NCI-H226 (cell line): ENCODE measurements at regions not wholly inside any gene's neighbourhood (a gene's known extent, or its start where the extent isn't known, plus 50 kb on each side); places are given as distances from the start of the nearest gene placed in this dataset.
A peak's percentile ranks its signal among the peaks of the same experiment; 100 is the strongest.

Experiments used
- DNase-seq: peaks from one replicate; pipeline ENCODE4 v3.0.0-alpha.2; 2015

DNA sequence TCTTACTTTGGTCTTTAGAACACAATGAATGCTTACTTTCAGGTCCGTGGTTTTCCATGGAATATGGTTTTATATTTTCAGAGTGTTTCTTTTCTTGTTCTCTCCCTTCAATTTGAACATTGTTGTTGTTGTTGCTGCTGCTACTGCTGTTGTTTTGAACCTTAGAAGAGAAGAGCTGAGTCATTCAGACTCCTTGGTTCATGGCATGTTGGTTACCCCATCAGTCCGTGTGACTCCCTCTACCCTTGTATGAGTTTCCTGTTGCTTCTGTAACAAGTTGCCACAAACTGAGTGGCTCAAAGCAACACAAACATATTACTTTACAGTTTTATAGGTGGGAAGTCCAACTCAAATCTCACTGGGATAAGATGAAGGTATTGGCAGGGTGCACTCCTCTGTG, 511.0 kb downstream of the INSC start:
- no peak for DNase-seq

DNA sequence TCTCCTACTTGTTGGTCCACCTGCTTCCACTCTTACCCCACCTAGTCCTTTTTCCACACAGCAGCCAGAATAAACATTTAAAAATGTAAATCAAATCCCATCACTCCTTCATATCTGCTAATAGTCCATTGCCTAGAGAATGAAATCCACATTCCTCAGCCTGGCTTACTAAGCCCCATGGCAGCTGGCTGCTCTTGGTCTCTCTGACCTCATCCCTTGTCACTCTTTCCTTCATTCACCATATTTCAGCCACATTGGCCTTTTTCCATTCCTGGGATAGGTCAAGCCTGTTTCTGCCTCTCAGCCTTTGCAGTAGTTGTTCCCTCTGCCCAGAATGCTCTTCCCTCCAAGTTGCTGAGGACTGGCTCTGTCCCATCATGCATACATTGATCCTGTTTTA, 512.8 kb downstream of the INSC start:
- peak; percentile 4 for DNase-seq

GRCh38 chr11:15629690-15630321, 515.1 kb downstream of the INSC start:
- peak; percentile 18 for DNase-seq

DNA sequence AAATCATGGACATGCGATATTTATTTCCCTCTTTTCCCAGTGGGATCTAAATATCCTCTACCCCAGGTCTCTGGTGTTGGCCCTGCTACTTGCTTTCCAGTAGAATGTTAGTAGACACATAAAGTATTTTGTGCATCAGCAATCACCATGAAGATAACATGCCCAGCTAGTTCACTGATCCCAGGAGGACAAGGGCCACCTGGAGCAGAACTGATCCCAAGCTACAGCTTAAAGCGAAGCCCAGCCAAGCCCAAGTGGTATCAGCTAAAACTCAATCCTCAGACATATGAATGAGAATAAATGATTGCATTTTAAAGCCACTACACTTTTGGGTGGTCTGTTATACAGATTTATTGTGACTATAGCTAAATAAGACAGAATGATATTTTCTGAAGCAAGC, 516.2 kb downstream of the INSC start:
- no peak for DNase-seq

GRCh38 chr11:15635521-15635920, 520.8 kb downstream of the INSC start:
- DNase-seq = no peak

GRCh38 chr11:15636521-15637089, 521.9 kb downstream of the INSC start:
- DNase-seq = no peak

GRCh38 chr11:15638386-15638787, 523.7 kb downstream of the INSC start:
- no peak for DNase-seq

DNA sequence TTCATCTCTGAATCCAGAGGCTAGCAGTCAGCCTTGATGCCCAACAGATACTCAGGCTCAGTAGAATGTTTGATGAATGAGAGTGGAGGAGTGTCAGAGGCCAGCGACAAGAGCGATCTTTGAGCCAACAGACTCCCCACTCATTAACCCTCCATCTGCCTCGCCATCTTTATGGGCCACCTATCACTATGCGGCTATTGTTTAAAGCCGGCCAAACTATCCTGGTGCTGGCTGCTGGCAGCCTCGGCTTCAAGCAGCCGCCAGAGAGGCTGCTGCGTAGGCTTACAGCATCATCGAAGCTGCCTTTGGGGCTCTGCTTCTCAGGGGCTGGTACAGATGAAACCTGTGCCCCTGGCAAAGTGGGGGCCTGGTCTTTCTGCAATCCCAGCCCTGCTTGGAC, 525.6 kb downstream of the INSC start:
- no peak for DNase-seq

DNA sequence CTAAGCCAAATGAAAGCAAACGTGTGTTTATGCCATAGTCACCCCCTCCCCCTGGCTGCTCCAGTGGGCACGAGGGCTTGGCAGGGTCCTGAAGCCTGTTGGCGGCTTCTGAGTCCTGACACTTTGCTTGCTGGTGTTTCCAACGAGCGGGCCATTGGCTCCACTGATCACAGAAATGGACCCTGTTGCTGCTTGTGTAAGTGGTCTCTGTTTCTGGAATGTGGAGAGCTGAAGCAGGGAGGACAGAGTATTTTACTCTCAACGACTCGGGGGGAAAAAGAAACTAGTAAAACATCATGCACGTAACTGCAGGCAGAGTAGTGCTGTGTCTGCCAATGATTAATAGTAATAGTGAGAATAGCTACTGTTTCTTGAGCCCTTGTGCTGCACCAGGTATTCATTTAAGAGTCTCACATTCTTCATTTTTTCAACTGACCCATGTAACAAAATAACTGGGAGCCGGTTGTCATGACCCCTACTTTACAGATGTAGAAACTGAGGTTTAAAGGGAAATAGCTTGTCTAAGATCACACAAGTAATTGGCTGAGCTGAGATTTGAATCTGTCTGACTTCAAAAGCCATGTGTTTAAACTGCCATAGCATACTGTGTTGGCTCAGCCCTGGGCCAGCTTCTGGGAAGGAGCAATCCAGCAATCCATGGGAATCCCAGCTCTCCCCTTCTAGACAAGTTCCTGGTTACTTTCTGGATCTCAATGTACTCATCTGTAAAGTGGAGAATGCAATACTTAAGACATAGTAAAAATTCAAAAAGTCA, 526.7 kb downstream of the INSC start:
- DNase-seq = no peak

- DNase-seq = no peak
These were observed 530.5 kb downstream of the INSC start for GRCh38 chr11:15645201-15645600.

GRCh38 chr11:15649371-15650104, 534.8 kb downstream of the INSC start:
- DNase-seq = peak; percentile 5

GRCh38 chr11:15650105-15650938, 535.6 kb downstream of the INSC start:
- DNase-seq = peak; percentile 75

- DNase-seq = no peak
These were observed 536.3 kb downstream of the INSC start for GRCh38 chr11:15651033-15651432.

DNA sequence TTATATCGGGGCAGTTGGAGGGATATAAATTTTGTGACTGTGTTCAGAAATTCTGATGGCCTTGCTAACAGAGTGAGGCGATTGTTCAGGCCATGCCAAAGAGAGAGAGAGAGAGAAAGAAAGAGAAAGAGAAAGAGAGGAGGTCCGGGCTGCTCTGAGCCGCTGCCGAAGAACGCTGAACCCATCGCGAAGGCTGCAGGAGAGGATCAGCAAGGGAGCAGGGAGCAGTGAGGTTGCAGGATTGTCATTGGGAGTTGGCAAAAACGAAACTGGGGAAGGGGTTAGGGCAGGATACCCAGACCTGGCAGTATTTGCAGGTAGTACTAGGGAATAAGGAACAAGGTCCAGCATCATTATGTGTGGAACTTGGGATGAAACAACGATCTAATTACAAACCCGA, 537.1 kb downstream of the INSC start:
- DNase-seq = no peak

DNA sequence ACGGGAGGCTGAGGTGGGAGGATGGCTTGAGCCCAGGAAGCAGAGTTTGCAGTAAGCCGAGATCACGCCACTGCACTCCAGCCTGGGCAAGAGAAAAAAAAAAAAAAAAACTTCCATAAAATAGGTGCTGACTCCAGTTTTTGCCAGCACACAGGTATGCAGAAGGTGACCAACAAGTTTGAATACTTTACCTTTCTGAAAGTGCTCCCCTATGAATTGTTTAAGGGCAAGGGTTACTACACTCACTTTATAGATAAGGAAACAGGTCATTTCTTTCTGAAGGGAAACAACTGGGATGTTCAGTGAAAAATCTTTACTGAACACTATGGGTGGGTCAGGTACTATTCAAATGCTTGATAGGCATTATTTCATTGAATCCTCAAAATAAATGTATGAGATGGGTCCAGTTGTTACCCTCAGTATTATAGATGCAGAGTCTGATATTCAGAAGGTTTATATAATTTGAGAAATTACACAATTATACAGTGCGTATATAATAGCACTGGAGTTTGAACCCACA, 538.5 kb downstream of the INSC start:
- no peak for DNase-seq

- no peak for DNase-seq
These were observed 539.7 kb downstream of the INSC start for GRCh38 chr11:15654451-15654850.

DNA sequence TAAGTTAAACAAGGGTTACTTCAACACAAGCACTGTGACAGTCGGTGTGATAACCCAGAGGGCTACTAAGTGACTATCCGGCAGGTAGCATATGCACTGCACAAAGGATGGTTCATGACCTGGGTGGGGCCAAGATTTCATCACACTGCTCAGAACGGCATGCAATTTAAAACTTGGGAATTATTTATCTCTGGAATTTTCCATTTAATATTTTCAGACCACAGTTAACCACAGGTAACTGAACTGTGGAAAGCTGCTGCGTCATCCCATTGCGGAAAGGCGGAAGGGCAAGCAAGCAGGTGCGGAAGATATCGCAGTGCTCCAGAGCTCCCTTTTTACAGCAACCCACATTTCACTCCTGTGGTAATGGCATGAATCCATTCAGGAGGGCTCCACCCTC, 540.8 kb downstream of the INSC start:
- DNase-seq = peak; percentile 40

GRCh38 chr11:15657264-15657663, 542.5 kb downstream of the INSC start:
- no peak for DNase-seq

- no peak for DNase-seq
These were observed 545.8 kb downstream of the INSC start for GRCh38 chr11:15660496-15660895.

GRCh38 chr11:15662285-15662684, 547.6 kb downstream of the INSC start:
- no peak for DNase-seq

DNA sequence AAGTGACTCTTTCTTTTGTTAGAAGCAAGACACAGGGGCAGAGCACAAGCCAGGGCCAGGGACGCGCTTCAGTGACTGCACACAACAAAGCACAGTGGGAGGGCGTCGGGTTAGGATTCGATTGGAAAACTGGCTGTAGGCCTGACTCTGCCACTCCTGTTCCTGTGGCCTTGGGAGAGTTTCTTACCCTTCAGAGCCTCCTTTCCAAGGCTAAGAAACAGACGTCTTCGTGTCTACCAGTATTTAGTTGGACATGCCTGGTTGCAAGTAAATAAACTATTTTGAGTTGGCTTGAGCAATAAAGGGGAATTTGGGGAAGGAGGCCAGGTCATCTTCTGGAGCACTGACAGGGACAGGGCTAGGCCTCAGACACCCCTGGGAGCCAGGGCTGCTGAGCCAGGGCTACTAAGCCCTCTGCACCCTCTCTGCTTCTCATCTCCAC, 549.1 kb downstream of the INSC start:
- DNase-seq = no peak

- no peak for DNase-seq
These were observed 550.7 kb downstream of the INSC start for GRCh38 chr11:15665368-15665871.
